ENCODE measurements at regions not wholly inside any gene's neighbourhood (a gene's known extent, or its start where the extent isn't known, plus 50 kb on each side); places are given as distances from the start of the nearest gene placed in this dataset.

GRCh38 chr15:35736150-35736549, 190.2 kb upstream of the DPH6 start:
- DNase-seq: no peak

- no peak for DNase-seq
Observed at GRCh38 chr15:35737441-35737840, 191.5 kb upstream of the DPH6 start.

GRCh38 chr15:35738370-35738769, 192.4 kb upstream of the DPH6 start:
- no peak for DNase-seq

- DNase-seq: peak; percentile 68
Observed at GRCh38 chr15:35740761-35741160, 194.8 kb upstream of the DPH6 start.

- no peak for DNase-seq
Observed at GRCh38 chr15:35741395-35741794, 195.4 kb upstream of the DPH6 start.

GRCh38 chr15:35741881-35742280, 195.9 kb upstream of the DPH6 start:
- no peak for DNase-seq

GRCh38 chr15:35743321-35743720, 197.4 kb upstream of the DPH6 start:
- no peak for DNase-seq

- no peak for DNase-seq
Observed at GRCh38 chr15:35746121-35746520, 200.2 kb upstream of the DPH6 start.

- DNase-seq: no peak
Observed at GRCh38 chr15:35748105-35748504, 202.1 kb upstream of the DPH6 start.

GRCh38 chr15:35750051-35750450, 204.1 kb upstream of the DPH6 start:
- DNase-seq: no peak

- DNase-seq: peak; percentile 68
Observed at GRCh38 chr15:35751413-35752133, 205.6 kb upstream of the DPH6 start.

GRCh38 chr15:35752134-35752466, 206.1 kb upstream of the DPH6 start:
- DNase-seq: no peak

GRCh38 chr15:35753486-35753885, 207.5 kb upstream of the DPH6 start:
- no peak for DNase-seq

- DNase-seq: no peak
Observed at GRCh38 chr15:35755237-35755802, 209.4 kb upstream of the DPH6 start.

- no peak for DNase-seq
Observed at GRCh38 chr15:35756623-35757022, 210.7 kb upstream of the DPH6 start.

GRCh38 chr15:35757361-35757760, 211.4 kb upstream of the DPH6 start:
- no peak for DNase-seq

- no peak for DNase-seq
Observed at GRCh38 chr15:35757765-35758164, 211.8 kb upstream of the DPH6 start.

GRCh38 chr15:35764661-35765519, 218.9 kb upstream of the DPH6 start:
- DNase-seq: no peak

- DNase-seq: no peak
Observed at GRCh38 chr15:35768949-35769348, 223.0 kb upstream of the DPH6 start.

GRCh38 chr15:35769656-35770055, 223.7 kb upstream of the DPH6 start:
- DNase-seq: no peak

- no peak for DNase-seq
Observed at GRCh38 chr15:35771746-35772442, 225.9 kb upstream of the DPH6 start.

- no peak for DNase-seq
Observed at GRCh38 chr15:35774653-35775052, 228.7 kb upstream of the DPH6 start.

- no peak for DNase-seq
Observed at GRCh38 chr15:35775471-35775870, 229.5 kb upstream of the DPH6 start.

GRCh38 chr15:35777061-35777460, 231.1 kb upstream of the DPH6 start:
- peak; percentile 81 for DNase-seq

Measured in NCI-H1694 (cell line).